HG03280 (cell line): ENCODE measurements at regions not wholly inside any gene's neighbourhood (a gene's known extent, or its start where the extent isn't known, plus 50 kb on each side); places are given as distances from the start of the nearest gene placed in this dataset.

Source experiments
- ATAC-seq: cut with Tn5 transposase; IDR thresholded peaks from one replicate; pipeline ENCODE4 v1.9.1; 2021; ENCODE audit warnings: mild to moderate bottlenecking, moderate library complexity; ENCODE audit not compliant: unreplicated experiment

GRCh38 chr15:85974742-85975141 is 104.9 kb upstream of the AGBL1 start:
- ATAC-seq, result no peak

GRCh38 chr15:85976102-85976501 is 103.6 kb upstream of the AGBL1 start:
- no peak for ATAC-seq

- ATAC-seq, result no peak
These were observed 102.7 kb upstream of the AGBL1 start for GRCh38 chr15:85976986-85977385.

GRCh38 chr15:85977586-85977985 is 102.1 kb upstream of the AGBL1 start:
- ATAC-seq, result no peak

GRCh38 chr15:85979929-85980328 is 99.7 kb upstream of the AGBL1 start:
- no peak for ATAC-seq

- ATAC-seq, result no peak
These were observed 98.7 kb upstream of the AGBL1 start for GRCh38 chr15:85980946-85981345.

GRCh38 chr15:85984241-85984640 is 95.4 kb upstream of the AGBL1 start:
- no peak for ATAC-seq

GRCh38 chr15:85986116-85986515 is 93.6 kb upstream of the AGBL1 start:
- no peak for ATAC-seq

- no peak for ATAC-seq
These were observed 92.9 kb upstream of the AGBL1 start for GRCh38 chr15:85986741-85987140.

- ATAC-seq, result no peak
These were observed 90.9 kb upstream of the AGBL1 start for GRCh38 chr15:85988741-85989140.

GRCh38 chr15:85992224-85992623 is 87.4 kb upstream of the AGBL1 start:
- no peak for ATAC-seq

- no peak for ATAC-seq
These were observed 86.6 kb upstream of the AGBL1 start for GRCh38 chr15:85993116-85993515.

GRCh38 chr15:85997618-85998017 is 82.1 kb upstream of the AGBL1 start:
- ATAC-seq, result no peak

GRCh38 chr15:85999658-86000057 is 80.0 kb upstream of the AGBL1 start:
- ATAC-seq, result no peak

GRCh38 chr15:86001200-86001599 is 78.5 kb upstream of the AGBL1 start:
- ATAC-seq, result no peak

GRCh38 chr15:86002444-86002843 is 77.2 kb upstream of the AGBL1 start:
- no peak for ATAC-seq

- ATAC-seq, result no peak
These were observed 75.6 kb upstream of the AGBL1 start for GRCh38 chr15:86004061-86004460.

- no peak for ATAC-seq
These were observed 73.1 kb upstream of the AGBL1 start for GRCh38 chr15:86006546-86006945.

- no peak for ATAC-seq
These were observed 69.9 kb upstream of the AGBL1 start for GRCh38 chr15:86009727-86010126.

- ATAC-seq, result no peak
These were observed 69.3 kb upstream of the AGBL1 start for GRCh38 chr15:86010398-86010797.

- no peak for ATAC-seq
These were observed 68.8 kb upstream of the AGBL1 start for GRCh38 chr15:86010891-86011290.

- ATAC-seq, result no peak
These were observed 65.7 kb upstream of the AGBL1 start for GRCh38 chr15:86014016-86014415.

- ATAC-seq, result no peak
These were observed 62.9 kb upstream of the AGBL1 start for GRCh38 chr15:86016750-86017149.

- no peak for ATAC-seq
These were observed 61.0 kb upstream of the AGBL1 start for GRCh38 chr15:86018679-86019078.
